Omental fat pad (tissue), 3 donors: ENCODE measurements at regions not wholly inside any gene's neighbourhood (a gene's known extent, or its start where the extent isn't known, plus 50 kb on each side); places are given as distances from the start of the nearest gene placed in this dataset.
"Not testable (repeated sequence)": the region's sequence is repeated elsewhere in the genome, so short reads cannot be mapped to it uniquely, and the experiment has no call there.

Experiments used
- ATAC-seq: fragments of 150-250 bp; one replicate; pipeline ENCODE4 v1.9.1; 2016; ENCODE audit warnings: mild to moderate bottlenecking, moderate library complexity; ENCODE audit not compliant: low FRiP score
- DNase-seq: peaks from one replicate; pipeline ENCODE4 v3.0.0-alpha.2; 2019; ENCODE audit warnings: low spot score
- CTCF ChIP-seq, 3 donors: fragments of 450-650 bp; IDR thresholded peaks; one replicate each; pipeline ENCODE4 v1.5.1; 2016 to 2017; ENCODE audit warnings: antibody characterized with exemption in 3 of 3, mild to moderate bottlenecking in 3 of 3, moderate library complexity in 2 of 3

- ATAC-seq (no peak), DNase-seq (no peak)
- no peak for TF ChIP-seq CTCF (IDR thresholded peaks at IDR 0.05)
These were observed 553.7 kb downstream of the FLRT2 start for GRCh38 chr14:86083616-86084015.

- DNase-seq (no peak), ATAC-seq (no peak)
- no peak for TF ChIP-seq CTCF (IDR thresholded peaks at IDR 0.05)
These were observed 542.4 kb downstream of the FLRT2 start for GRCh38 chr14:86072116-86072894.

GRCh38 chr14:86066651-86067050 is 536.7 kb downstream of the FLRT2 start:
- DNase-seq = no peak
- TF ChIP-seq CTCF (IDR thresholded peaks at IDR 0.05) = no peak
- ATAC-seq = no peak

- DNase-seq = no peak
- ATAC-seq = no peak
- no peak for TF ChIP-seq CTCF (IDR thresholded peaks at IDR 0.05)
These were observed 535.5 kb downstream of the FLRT2 start for GRCh38 chr14:86065407-86065806.

- DNase-seq, ATAC-seq: not testable (repeated sequence)
These were observed 534.7 kb downstream of the FLRT2 start for GRCh38 chr14:86064595-86064994.

- DNase-seq (no peak), ATAC-seq (no peak)
- TF ChIP-seq CTCF (IDR thresholded peaks at IDR 0.05) = peak in 1 of 3 donors; percentile 37
These were observed 527.2 kb downstream of the FLRT2 start for GRCh38 chr14:86057018-86057667.

GRCh38 chr14:86055512-86056075 is 525.6 kb downstream of the FLRT2 start:
- no peak for DNase-seq
- ATAC-seq = no peak
- TF ChIP-seq CTCF (IDR thresholded peaks at IDR 0.05) = no peak
